ENCODE measurements at regions not wholly inside any gene's neighbourhood (a gene's known extent, or its start where the extent isn't known, plus 50 kb on each side); places are given as distances from the start of the nearest gene placed in this dataset.
A peak's percentile ranks its signal among the peaks of the same experiment; 100 is the strongest.

DNA sequence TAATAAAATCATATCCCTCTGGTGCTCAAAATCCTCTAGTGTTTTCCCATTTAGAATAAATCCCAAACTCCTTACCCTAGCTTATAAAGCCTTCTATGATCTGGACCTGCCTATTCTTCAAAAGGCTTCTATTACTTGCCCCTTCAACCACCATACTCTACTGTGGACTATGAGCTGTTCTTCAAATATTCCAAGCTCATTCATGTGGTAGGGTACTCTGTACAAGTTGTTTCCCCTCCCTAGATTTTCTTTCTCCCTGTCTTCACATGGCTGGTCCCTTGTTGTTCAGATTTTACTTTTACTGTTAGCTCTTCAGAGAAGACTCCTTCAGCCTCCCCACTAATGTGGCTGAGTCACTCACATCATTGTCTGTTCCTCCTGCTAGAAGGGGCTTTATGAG lies 193.2 kb downstream of the OGFRL1 start:
- ChIA-PET POLR2A (no interaction called here), CTCF (interaction anchor here (0.9 to 2.2 kb wide), 3 partner anchors 86 to 99 kb away, joined by 3 to 8 read pairs (median 6); no protein-coding TSS in a partner anchor), RAD21 (ENCODE audit: unreplicated experiment) (interaction anchor here (1.0 kb wide), 1 partner anchor 97 kb away, joined by 3 read pairs; no protein-coding TSS in a partner anchor), SMC1A (ENCODE audit: uncharacterized antibody, unreplicated experiment) (interaction anchor here (0.9 to 1.5 kb wide), 3 partner anchors 10 to 97 kb away, joined by 3 to 6 read pairs (median 3); no protein-coding TSS in a partner anchor)
- no peaks in the 10 kb centered on the region for H3K79me2 ChIP-seq (ENCODE audit: control insufficient read depth, insufficient read depth, low read length)
- no peak for DNase-seq (ENCODE audit: low read depth, low spot score)
- BruUV-seq (replicated peaks): no TSS peak
- no peak overlapping the region for H3K4me2 ChIP-seq (ENCODE audit: control insufficient read depth, insufficient read depth)
- in situ Hi-C loops (cut with MboI) (no loop called here), intact Hi-C loops (cut with micrococcal nuclease; ENCODE audit: unreplicated experiment) (no loop called here)
- H3K4me1 ChIP-seq (ENCODE audit: control insufficient read depth, insufficient read depth, low read length): no peaks in the 10 kb centered on the region
- no peaks in the 10 kb centered on the region for H4K20me1 ChIP-seq (ENCODE audit: control insufficient read depth, insufficient read depth)
- FAIRE-seq: no peak
- no peak overlapping the region for H2AFZ ChIP-seq (ENCODE audit: control insufficient read depth, low read depth, low read length)
- H3K27me3 ChIP-seq (replicated peaks in 1 of 2; ENCODE audit: control insufficient read depth in 2 of 2, insufficient read depth in 2 of 2, low read length in 1 of 2): no peaks in the 10 kb centered on the region
- ATAC-seq: no peak
- no peaks in the 10 kb centered on the region for H3K36me3 ChIP-seq (ENCODE audit: control insufficient read depth in 2 of 2, insufficient read depth in 2 of 2, low read length in 1 of 2)
- no peaks in the 10 kb centered on the region for H3K9me3 ChIP-seq (replicated peaks; ENCODE audit: control insufficient read depth, insufficient read depth, low read length)
- H3K4me3 ChIP-seq: no peak overlapping the region
- H3K27ac ChIP-seq (ENCODE audit: control insufficient read depth, insufficient read depth): no peak overlapping the region
- no peak overlapping the region for H3K9ac ChIP-seq (ENCODE audit: control insufficient read depth, insufficient read depth, low read length)
- TF ChIP-seq TCF7 (IDR thresholded peaks at IDR 0.05; ENCODE audit: borderline replicate concordance) (no peak), SMAD5 (IDR thresholded peaks at IDR 0.05; ENCODE audit: low read depth) (no peak), MEF2A (IDR thresholded peaks at IDR 0.05; ENCODE audit: insufficient read depth, low read depth, low read length) (no peak), ZBED1 (IDR thresholded peaks at IDR 0.05; ENCODE audit: borderline replicate concordance) (no peak)

DNA sequence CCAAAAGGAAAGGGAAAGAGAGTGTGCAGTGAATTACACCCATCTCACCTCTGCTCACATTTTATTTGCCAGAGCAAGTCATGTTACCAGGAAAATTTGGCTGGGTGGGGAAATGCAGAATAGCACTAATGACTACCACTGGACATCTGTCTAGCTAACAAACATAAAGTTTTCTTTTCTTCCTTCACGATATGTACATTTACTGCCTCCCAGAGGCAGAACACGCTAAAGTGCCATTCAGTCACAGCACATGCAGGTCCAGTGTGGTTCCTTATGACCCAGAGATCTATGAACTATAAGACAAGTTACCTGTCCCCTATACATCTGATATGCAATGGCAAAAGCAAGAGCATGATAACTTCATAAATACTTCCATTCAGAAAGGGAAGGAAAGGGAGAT lies 194.1 kb downstream of the OGFRL1 start:
- DNase-seq (ENCODE audit: low read depth, low spot score): no peak
- WGBS (ENCODE audit: insufficient coverage, insufficient replicate concordance, low lambda C conversion rate, missing lambda C conversion rate): 18% methylated on average over 2 of the region's 2 CpGs

More for the DNA sequence above, 194.1 kb downstream of the OGFRL1 start:
- no peak for TF ChIP-seq ZNF207 (IDR thresholded peaks at IDR 0.05; ENCODE audit: borderline replicate concordance)
- TF ChIP-seq, protein P1, sequence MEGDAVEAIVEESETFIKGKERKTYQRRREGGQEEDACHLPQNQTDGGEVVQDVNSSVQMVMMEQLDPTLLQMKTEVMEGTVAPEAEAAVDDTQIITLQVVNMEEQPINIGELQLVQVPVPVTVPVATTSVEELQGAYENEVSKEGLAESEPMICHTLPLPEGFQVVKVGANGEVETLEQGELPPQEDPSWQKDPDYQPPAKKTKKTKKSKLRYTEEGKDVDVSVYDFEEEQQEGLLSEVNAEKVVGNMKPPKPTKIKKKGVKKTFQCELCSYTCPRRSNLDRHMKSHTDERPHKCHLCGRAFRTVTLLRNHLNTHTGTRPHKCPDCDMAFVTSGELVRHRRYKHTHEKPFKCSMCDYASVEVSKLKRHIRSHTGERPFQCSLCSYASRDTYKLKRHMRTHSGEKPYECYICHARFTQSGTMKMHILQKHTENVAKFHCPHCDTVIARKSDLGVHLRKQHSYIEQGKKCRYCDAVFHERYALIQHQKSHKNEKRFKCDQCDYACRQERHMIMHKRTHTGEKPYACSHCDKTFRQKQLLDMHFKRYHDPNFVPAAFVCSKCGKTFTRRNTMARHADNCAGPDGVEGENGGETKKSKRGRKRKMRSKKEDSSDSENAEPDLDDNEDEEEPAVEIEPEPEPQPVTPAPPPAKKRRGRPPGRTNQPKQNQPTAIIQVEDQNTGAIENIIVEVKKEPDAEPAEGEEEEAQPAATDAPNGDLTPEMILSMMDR (IDR thresholded peaks at IDR 0.05 in 2 of 3, conservative IDR thresholded peaks at IDR 0.05 in 1 of 3; ENCODE audit: control insufficient read depth in 2 of 3, extremely low read depth in 1 of 3, insufficient read depth in 1 of 3, low read depth in 3 of 3, low read length in 3 of 3): peak in 2 of 3 experiments; percentile 7 to 22; a peak in 2 of 6 replicates
- TF ChIP-seq RCOR1 (conservative IDR thresholded peaks at IDR 0.05; ENCODE audit: low read depth, low read length): no peak
- H3K27me3 ChIP-seq (replicated peaks in 1 of 2; ENCODE audit: control insufficient read depth in 2 of 2, insufficient read depth in 2 of 2, low read length in 1 of 2): no peaks in the 10 kb centered on the region
- no peaks in the 10 kb centered on the region for H3K9me3 ChIP-seq (replicated peaks; ENCODE audit: control insufficient read depth, insufficient read depth, low read length)
- H3K36me3 ChIP-seq (ENCODE audit: control insufficient read depth in 2 of 2, insufficient read depth in 2 of 2, low read length in 1 of 2): no peaks in the 10 kb centered on the region
- ATAC-seq (peak; percentile 21; the same call in 1 of the 3 replicates), FAIRE-seq (no peak)
- no peak overlapping the region for H3K27ac ChIP-seq (ENCODE audit: control insufficient read depth, insufficient read depth)
- ChIA-PET POLR2A (no interaction called here), SMC1A (ENCODE audit: uncharacterized antibody, unreplicated experiment) (interaction anchor here (0.9 to 1.5 kb wide), 4 partner anchors 9 to 98 kb away, joined by 3 to 6 read pairs (median 4); no protein-coding TSS in a partner anchor), RAD21 (ENCODE audit: unreplicated experiment) (interaction anchor here (0.8 kb wide), 1 partner anchor 64 kb away, joined by 3 read pairs; no protein-coding TSS in a partner anchor), CTCF (interaction anchor here (0.6 to 2.2 kb wide), 3 partner anchors 98 to 1998 kb away, joined by 3 to 8 read pairs (median 3); no protein-coding TSS in a partner anchor)
- H2AFZ ChIP-seq (ENCODE audit: control insufficient read depth, low read depth, low read length): no peak overlapping the region
- in situ Hi-C loops (cut with MboI) (no loop called here), intact Hi-C loops (cut with micrococcal nuclease; ENCODE audit: unreplicated experiment) (no loop called here)
- no peaks in the 10 kb centered on the region for H3K4me1 ChIP-seq (ENCODE audit: control insufficient read depth, insufficient read depth, low read length)
- no peaks in the 10 kb centered on the region for H3K79me2 ChIP-seq (ENCODE audit: control insufficient read depth, insufficient read depth, low read length)
- H3K4me2 ChIP-seq (ENCODE audit: control insufficient read depth, insufficient read depth): no peak overlapping the region
- no TSS peak for BruUV-seq (replicated peaks)
- no peak overlapping the region for H3K9ac ChIP-seq (ENCODE audit: control insufficient read depth, insufficient read depth, low read length)
- no peak overlapping the region for H3K4me3 ChIP-seq
- H4K20me1 ChIP-seq (ENCODE audit: control insufficient read depth, insufficient read depth): no peaks in the 10 kb centered on the region
